ENCODE measurements at regions not wholly inside any gene's neighbourhood (a gene's known extent, or its start where the extent isn't known, plus 50 kb on each side); places are given as distances from the start of the nearest gene placed in this dataset.
"Not testable (repeated sequence)": the region's sequence is repeated elsewhere in the genome, so short reads cannot be mapped to it uniquely, and the experiment has no call there.

DNA sequence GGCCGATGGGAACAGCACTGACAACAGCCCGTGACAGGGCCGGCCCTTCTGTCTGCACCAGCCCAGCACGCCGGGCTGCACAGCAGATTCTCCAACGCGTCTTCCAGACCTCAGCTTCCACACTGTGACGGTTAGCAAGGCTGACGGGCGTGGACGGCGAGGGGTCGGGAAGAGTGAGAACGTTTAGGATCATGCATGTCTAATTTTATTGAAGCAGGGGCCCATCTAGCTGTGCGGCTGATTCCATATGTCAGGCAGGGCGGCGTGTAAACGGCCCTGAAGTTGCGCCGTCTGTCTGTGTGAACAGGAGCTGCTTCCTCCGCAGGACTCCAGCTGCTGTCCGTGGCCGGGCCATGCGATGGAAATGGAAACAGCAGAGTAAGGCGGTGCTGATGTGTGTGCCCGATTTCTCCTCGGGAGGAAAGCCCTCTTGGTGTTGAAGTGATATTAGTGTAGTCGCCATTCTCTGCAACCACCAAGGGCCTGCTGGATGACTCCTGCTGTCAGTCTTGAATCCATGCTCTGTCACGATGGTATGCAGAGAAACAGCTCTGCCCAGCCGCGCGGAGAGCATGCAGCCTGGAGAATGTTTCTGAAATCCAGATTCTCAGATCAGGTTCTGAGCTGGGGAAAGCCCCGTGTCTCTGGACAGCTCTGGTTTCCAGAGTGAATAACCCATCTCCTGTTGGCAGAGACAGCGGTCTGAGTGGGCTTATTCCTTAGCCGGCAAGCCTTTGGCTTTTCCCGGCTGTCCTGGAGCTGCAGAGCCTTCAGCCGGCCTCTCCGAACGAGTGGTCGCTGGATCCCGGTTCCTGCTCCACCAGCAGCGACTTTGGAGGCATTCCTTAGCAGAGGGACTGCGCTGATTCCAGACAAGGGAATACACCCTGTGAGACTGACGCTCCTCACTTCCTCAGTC, 158.1 kb upstream of the UBE3A start:
- no peak for DNase-seq (ENCODE audit: extremely low read depth, low read depth)
- TF ChIP-seq, protein P1, sequence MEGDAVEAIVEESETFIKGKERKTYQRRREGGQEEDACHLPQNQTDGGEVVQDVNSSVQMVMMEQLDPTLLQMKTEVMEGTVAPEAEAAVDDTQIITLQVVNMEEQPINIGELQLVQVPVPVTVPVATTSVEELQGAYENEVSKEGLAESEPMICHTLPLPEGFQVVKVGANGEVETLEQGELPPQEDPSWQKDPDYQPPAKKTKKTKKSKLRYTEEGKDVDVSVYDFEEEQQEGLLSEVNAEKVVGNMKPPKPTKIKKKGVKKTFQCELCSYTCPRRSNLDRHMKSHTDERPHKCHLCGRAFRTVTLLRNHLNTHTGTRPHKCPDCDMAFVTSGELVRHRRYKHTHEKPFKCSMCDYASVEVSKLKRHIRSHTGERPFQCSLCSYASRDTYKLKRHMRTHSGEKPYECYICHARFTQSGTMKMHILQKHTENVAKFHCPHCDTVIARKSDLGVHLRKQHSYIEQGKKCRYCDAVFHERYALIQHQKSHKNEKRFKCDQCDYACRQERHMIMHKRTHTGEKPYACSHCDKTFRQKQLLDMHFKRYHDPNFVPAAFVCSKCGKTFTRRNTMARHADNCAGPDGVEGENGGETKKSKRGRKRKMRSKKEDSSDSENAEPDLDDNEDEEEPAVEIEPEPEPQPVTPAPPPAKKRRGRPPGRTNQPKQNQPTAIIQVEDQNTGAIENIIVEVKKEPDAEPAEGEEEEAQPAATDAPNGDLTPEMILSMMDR (IDR thresholded peaks at IDR 0.05; ENCODE audit: low read depth, low read length) = no peak

DNA sequence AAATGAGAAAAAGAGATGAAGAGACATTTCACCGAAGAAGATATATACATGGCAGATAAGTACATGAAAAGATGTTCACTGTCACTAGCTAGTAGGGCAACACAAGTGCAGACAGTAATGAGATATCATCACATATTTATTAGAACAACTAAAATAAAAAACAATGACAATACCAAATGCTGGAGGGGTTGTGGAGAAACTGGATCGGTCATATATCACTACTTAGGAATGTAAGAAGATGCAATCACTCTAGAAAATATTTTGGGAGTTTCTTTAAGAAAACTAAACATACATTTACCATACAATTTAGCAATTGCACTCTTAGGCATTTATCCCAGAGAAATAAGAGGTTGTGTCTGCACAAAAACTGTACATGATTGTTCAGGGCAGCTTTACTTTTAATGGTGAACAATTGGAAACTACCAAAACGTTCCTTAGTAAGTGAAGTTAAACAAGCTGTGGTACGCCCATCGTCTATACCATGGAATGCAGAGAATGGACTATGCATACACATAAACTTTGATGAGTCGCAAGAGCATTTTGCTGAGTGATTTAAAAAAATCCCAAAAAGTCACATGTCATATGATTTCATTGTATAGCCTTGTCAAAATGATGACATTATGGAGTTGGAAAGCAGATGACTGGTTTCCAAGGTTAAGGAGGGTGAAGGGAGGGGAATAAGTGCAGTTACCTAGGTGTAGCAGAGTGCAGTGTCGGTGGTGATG, 149.0 kb upstream of the UBE3A start:
- TF ChIP-seq, protein P1 (IDR thresholded peaks at IDR 0.05; ENCODE audit: low read depth, low read length) = no peak
- no peak for DNase-seq (ENCODE audit: extremely low read depth, low read depth)

DNA sequence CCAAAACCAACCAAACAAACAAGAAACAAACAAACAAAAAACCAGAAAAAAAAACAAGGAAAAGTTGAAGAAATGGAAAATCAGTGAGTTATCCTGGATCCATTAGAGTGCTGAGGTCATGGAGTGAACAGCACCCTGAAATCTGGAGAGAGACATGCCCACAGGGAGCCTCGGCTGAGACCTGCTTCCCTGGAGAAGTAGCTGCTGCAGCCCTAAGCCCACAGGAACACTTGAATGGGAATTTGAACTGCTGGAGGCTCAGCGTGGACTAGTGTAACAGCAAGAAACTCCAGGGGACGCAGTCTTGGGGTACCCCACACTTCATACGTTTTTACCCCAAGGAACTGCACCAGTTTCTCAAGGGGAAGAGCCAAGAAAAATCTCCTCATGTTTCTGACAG, 144.1 kb upstream of the UBE3A start:
- DNase-seq (ENCODE audit: extremely low read depth, low read depth) = no peak
- TF ChIP-seq, protein P1 (IDR thresholded peaks at IDR 0.05; ENCODE audit: low read depth, low read length) = no peak

DNA sequence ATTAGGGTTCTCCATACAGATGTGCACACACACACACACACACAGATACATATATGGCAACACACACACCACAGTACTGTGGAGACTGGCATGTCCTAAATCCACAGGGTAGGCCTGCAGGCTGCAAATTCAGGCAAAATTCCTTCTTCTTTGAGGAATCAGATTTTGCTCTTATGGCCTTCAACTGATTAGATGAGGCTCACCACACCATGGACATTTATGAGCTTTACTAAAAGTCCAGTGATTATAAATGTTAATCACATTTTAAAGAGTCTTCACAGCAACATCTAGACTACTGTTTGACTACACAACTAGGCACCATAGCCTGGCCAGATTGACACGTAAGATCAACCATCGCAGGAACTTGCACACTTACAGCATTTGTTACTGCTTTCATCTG, 140.3 kb upstream of the UBE3A start:
- TF ChIP-seq, protein P1 (IDR thresholded peaks at IDR 0.05; ENCODE audit: low read depth, low read length) = no peak
- DNase-seq (ENCODE audit: extremely low read depth, low read depth) = no peak

DNA sequence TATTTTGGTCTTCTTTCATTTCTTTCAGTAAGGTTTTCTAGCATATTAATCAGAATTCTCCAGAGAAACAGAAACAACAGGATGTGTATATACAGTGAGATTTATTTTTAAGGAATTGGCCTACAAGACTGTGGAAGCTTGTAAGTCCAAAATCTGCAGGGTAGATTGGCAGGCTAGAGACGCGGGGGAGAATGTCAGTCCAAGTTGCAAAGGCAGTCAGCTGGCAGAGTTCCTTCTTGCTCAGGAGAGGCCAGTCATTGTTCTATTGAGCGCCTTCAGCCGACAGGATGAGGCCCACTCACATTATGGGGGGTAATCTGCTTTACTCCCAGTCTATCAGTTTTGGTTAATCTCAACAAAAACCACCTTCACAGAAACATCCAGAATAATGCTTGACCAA, 133.4 kb upstream of the UBE3A start:
- no peak for DNase-seq (ENCODE audit: extremely low read depth, low read depth)
- TF ChIP-seq, protein P1 (IDR thresholded peaks at IDR 0.05; ENCODE audit: low read depth, low read length) = no peak

DNA sequence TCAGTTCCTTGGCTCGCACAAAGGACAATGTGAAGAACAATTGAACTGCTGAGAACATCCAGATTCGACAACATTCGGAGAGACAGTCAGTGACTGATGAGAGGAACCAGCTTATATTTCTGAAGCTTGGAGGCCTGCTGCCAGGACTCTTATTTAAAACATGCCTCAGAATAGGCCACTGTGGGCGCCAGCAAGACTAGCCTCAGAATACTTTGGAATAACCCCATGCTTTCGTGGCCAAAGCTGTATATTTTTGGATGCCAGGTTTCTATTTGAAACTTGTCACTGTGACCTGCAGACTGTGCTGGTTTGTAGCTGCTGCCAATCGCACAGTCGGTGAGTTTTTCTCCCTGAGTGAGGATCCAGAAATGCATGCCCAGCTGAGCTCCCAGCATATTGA, 129.9 kb upstream of the UBE3A start:
- TF ChIP-seq, protein P1 (IDR thresholded peaks at IDR 0.05; ENCODE audit: low read depth, low read length) = no peak
- no peak for DNase-seq (ENCODE audit: extremely low read depth, low read depth)

DNA sequence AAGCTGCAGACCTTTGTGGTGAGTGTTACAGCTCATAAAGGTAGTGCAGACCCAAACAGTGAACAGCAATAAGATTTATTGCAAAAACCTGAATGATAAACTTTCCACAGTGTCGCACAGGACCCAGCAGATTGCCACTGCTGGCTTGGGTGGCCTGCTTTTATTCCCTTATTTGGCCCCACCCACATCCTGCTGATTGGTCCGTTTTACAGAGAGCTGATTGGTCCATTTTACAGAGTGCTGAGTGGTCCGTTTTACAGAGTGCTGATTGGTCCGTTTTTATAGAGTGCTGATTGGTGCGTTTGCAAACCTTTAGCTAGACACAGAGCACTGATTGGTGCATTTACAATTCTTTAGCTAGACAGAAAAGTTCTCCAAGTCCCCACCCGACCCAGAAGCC, 127.7 kb upstream of the UBE3A start:
- DNase-seq (ENCODE audit: extremely low read depth, low read depth) = not testable (repeated sequence)

All from AG09319 (cell line).